GM23338 (cell line): ENCODE measurements at regions not wholly inside any gene's neighbourhood (a gene's known extent, or its start where the extent isn't known, plus 50 kb on each side); places are given as distances from the start of the nearest gene placed in this dataset.

Source experiments
- CREB1 ChIP-seq: fragments of 250-450 bp; sonication (Bioruptor Pico); IDR thresholded peaks from 2 replicates; pipeline ENCODE4 v1.5.0; 2020; ENCODE audit warnings: low read depth, mild to moderate bottlenecking, moderate library complexity
- CTCF ChIP-seq, 2 experiments: fragments of 200-600 bp in 1 of 2; sonication (generic) in 1 of 2; conservative IDR thresholded peaks; 2 replicates each; pipeline versions ENCODE4 v1.5.1 to v1.6.1; 2016 to 2017; ENCODE audit warnings: antibody characterized with exemption in 2 of 2, low read depth in 2 of 2, mild to moderate bottlenecking in 2 of 2, moderate library complexity in 1 of 2
- ETS1 ChIP-seq: IDR thresholded peaks from 2 replicates; pipeline ENCODE4 v1.6.1; 2016; ENCODE audit warnings: antibody characterized with exemption
- EZH2 ChIP-seq: fragments of 200-600 bp; sonication (generic); IDR thresholded peaks from one replicate; pipeline ENCODE4 v1.8.0; 2017; ENCODE audit warnings: antibody characterized with exemption, mild to moderate bottlenecking, low read depth; ENCODE audit not compliant: unreplicated experiment
- EZH2phosphoT487 ChIP-seq: fragments of 200-600 bp; sonication (generic); IDR thresholded peaks from one replicate; pipeline ENCODE4 v1.8.1; 2018; ENCODE audit warnings: antibody characterized with exemption; ENCODE audit not compliant: unreplicated experiment
- JUNB ChIP-seq: IDR thresholded peaks from one replicate; pipeline ENCODE4 v1.6.1; 2016; ENCODE audit warnings: antibody characterized with exemption; ENCODE audit not compliant: unreplicated experiment
- NANOG ChIP-seq: IDR thresholded peaks from 2 replicates; pipeline ENCODE4 v1.6.1; 2016; ENCODE audit warnings: antibody characterized with exemption, borderline replicate concordance
- POLR2AphosphoS5 ChIP-seq: IDR thresholded peaks from 2 replicates; pipeline ENCODE4 v1.6.1; 2016; ENCODE audit warnings: antibody characterized with exemption, low read depth
- REST ChIP-seq: IDR thresholded peaks from one replicate; pipeline ENCODE4 v1.6.1; 2018; ENCODE audit warnings: antibody characterized with exemption; ENCODE audit not compliant: unreplicated experiment
- STAT1 ChIP-seq: IDR thresholded peaks from one replicate; pipeline ENCODE4 v1.6.1; 2016; ENCODE audit warnings: antibody characterized with exemption; ENCODE audit not compliant: unreplicated experiment
- ZNF114 ChIP-seq: fragments of 250-450 bp; sonication (Bioruptor Pico); IDR thresholded peaks from 2 replicates; pipeline ENCODE4 v1.5.0; 2020; ENCODE audit warnings: mild to moderate bottlenecking, moderate library complexity
- ZNF331 ChIP-seq: fragments of 250-450 bp; sonication (Bioruptor Pico); IDR thresholded peaks from 2 replicates; pipeline ENCODE4 v1.5.0; 2020; ENCODE audit warnings: low read depth, mild to moderate bottlenecking, moderate library complexity
- ZNF462 ChIP-seq: fragments of 250-450 bp; sonication (Bioruptor Pico); IDR thresholded peaks from 2 replicates; pipeline ENCODE4 v1.5.0; 2020; ENCODE audit warnings: mild to moderate bottlenecking, moderate library complexity

- TF ChIP-seq EZH2 (no peak), CTCF (conservative IDR thresholded peaks at IDR 0.05; ENCODE audit: low read depth in 2 of 2) (no peak), POLR2AphosphoS5 (no peak), ZNF331 (no peak), ETS1 (no peak), EZH2phosphoT487 (no peak), JUNB (no peak), CREB1 (CRISPR knock-in tag) (no peak), REST (no peak), NANOG (no peak), ZNF114 (CRISPR knock-in tag) (no peak), ZNF462 (no peak), STAT1 (no peak)
Measured at GRCh38 chr5:125451622-125452021, 705.2 kb upstream of the ZNF608 start.
